ENCODE measurements at regions not wholly inside any gene's neighbourhood (a gene's known extent, or its start where the extent isn't known, plus 50 kb on each side); places are given as distances from the start of the nearest gene placed in this dataset.

GRCh38 chr5:84474126-84474525 lies 89.4 kb upstream of the EDIL3 start:
- TF ChIP-seq POLR2AphosphoS5 (IDR thresholded peaks at IDR 0.05) (no peak), EP300 (IDR thresholded peaks at IDR 0.05) (no peak), CTCF (IDR thresholded peaks at IDR 0.05) (no peak)

Data from sigmoid colon (tissue), 4 donors.